AG09309 (cell line): ENCODE measurements at regions not wholly inside any gene's neighbourhood (a gene's known extent, or its start where the extent isn't known, plus 50 kb on each side); places are given as distances from the start of the nearest gene placed in this dataset.
"Not testable (repeated sequence)": the region's sequence is repeated elsewhere in the genome, so short reads cannot be mapped to it uniquely, and the experiment has no call there.

Experiments used
- DNase-seq: peaks from one replicate; pipeline ENCODE4 v3.0.0-alpha.2; 2010; ENCODE audit warnings: low read depth
- H3K4me3 ChIP-seq: 2 replicates; pipeline ENCODE4 v1.5.1; 2011; ENCODE audit warnings: mild to moderate bottlenecking, low read depth, low read length, moderate library complexity; ENCODE audit not compliant: control insufficient read depth
- CTCF ChIP-seq: IDR thresholded peaks from 2 replicates; pipeline ENCODE4 v1.5.1; 2011; ENCODE audit warnings: mild to moderate bottlenecking, low read depth, low read length, inconsistent platforms; ENCODE audit not compliant: insufficient read depth, control insufficient read depth; ENCODE audit errors: missing control alignments

GRCh38 chr2:64915510-64915900 lies 73.7 kb upstream of the SLC1A4 start:
- no peak for DNase-seq
- H3K4me3 ChIP-seq, result no peak overlapping the region
- no peak for TF ChIP-seq CTCF

GRCh38 chr2:64918220-64918886 lies 70.8 kb upstream of the SLC1A4 start:
- H3K4me3 ChIP-seq, result peak overlapping the region; percentile 34
- TF ChIP-seq CTCF, result no peak
- no peak for DNase-seq

- TF ChIP-seq CTCF, result no peak
- H3K4me3 ChIP-seq, result no peak overlapping the region
These were observed 69.9 kb upstream of the SLC1A4 start for GRCh38 chr2:64919261-64919660.

GRCh38 chr2:64922482-64923384 lies 66.5 kb upstream of the SLC1A4 start:
- no peak overlapping the region for H3K4me3 ChIP-seq
- TF ChIP-seq CTCF, result no peak
- DNase-seq, result no peak

More at GRCh38 chr2:64919261-64919660, 69.9 kb upstream of the SLC1A4 start:
- no peak for DNase-seq

GRCh38 chr2:64923385-64923710 lies 65.9 kb upstream of the SLC1A4 start:
- H3K4me3 ChIP-seq, result no peak overlapping the region
- no peak for DNase-seq
- TF ChIP-seq CTCF, result no peak

- DNase-seq, result no peak
- H3K4me3 ChIP-seq, result no peak overlapping the region
- TF ChIP-seq CTCF, result no peak
These were observed 64.8 kb upstream of the SLC1A4 start for GRCh38 chr2:64924170-64924934.

- H3K4me3 ChIP-seq, result not testable (repeated sequence)
These were observed 63.1 kb upstream of the SLC1A4 start for GRCh38 chr2:64925930-64926722.

More at GRCh38 chr2:64925930-64926722, 63.1 kb upstream of the SLC1A4 start:
- not testable (repeated sequence) for DNase-seq
